ENCODE measurements at regions not wholly inside any gene's neighbourhood (a gene's known extent, or its start where the extent isn't known, plus 50 kb on each side); places are given as distances from the start of the nearest gene placed in this dataset.

DNA sequence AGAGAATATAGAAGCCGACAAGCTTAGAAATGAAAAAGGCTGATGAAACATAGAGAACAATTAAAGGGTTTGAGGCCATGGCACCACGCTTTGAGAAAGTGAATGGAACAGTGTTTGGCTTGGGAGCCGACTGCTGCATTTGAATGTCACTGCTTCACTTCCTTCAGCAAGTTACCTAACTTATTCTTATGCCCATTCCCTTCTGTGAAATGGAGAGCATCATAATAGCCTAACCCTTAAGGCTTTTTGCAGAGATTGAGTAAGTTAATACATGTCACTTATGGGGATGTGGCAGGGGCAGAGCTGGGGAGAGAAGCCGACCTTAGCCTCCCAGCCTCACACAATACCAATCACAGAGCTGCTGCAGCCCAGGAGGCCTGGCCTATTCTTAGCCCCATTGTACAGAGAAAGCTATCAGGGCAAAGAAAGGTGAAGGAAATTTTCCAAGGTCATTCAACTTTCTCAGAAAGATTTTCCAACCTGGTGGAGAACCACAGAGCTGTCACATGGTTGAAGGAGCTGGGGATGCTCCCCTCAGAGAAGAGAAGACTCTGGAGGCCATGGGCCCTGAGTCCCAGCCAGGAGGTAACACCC is 186.0 kb upstream of the GDF10 start:
- H3K9me3 ChIP-seq (ENCODE audit: low read depth), result no peaks in the 10 kb centered on the region

DNA sequence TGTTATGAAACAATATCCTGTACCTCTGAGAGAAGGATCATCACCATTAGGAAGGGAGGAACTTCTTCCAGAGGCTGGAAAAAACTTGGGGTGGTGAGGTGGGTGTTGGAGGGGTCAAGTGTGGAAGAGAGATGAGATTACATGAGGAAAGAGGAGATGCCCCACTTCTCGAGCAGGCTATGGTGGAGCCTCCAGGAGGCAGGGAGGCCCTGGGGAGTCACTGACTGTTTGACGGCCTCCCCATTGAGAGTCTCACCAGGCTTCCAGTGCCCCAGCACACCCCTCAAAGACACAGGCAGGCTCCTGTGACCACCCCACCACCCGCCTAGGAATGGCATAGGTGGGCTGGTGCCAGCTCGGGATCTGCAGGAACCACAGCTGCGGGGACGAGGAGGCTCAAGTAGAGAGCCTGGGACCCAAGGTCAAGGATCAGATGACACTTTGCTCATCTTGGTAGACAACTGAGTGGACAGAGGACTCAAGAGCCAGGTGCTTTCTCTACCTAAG is 185.3 kb upstream of the GDF10 start:
- TF ChIP-seq, protein P1, sequence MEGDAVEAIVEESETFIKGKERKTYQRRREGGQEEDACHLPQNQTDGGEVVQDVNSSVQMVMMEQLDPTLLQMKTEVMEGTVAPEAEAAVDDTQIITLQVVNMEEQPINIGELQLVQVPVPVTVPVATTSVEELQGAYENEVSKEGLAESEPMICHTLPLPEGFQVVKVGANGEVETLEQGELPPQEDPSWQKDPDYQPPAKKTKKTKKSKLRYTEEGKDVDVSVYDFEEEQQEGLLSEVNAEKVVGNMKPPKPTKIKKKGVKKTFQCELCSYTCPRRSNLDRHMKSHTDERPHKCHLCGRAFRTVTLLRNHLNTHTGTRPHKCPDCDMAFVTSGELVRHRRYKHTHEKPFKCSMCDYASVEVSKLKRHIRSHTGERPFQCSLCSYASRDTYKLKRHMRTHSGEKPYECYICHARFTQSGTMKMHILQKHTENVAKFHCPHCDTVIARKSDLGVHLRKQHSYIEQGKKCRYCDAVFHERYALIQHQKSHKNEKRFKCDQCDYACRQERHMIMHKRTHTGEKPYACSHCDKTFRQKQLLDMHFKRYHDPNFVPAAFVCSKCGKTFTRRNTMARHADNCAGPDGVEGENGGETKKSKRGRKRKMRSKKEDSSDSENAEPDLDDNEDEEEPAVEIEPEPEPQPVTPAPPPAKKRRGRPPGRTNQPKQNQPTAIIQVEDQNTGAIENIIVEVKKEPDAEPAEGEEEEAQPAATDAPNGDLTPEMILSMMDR (IDR thresholded peaks at IDR 0.05; ENCODE audit: low read depth, low read length), result no peak
- no peaks in the 10 kb centered on the region for H3K27me3 ChIP-seq
- H3K4me3 ChIP-seq, result no peak overlapping the region
- no peak for DNase-seq (ENCODE audit: low read depth in 1 of 2, low spot score in 1 of 2)
- no peaks in the 10 kb centered on the region for H3K36me3 ChIP-seq
- H3K9me3 ChIP-seq (ENCODE audit: low read depth), result no peaks in the 10 kb centered on the region
- no peaks in the 10 kb centered on the region for H3K4me1 ChIP-seq (ENCODE audit: low read depth)
- no peak overlapping the region for H3K27ac ChIP-seq

More for the DNA sequence above, 186.0 kb upstream of the GDF10 start:
- DNase-seq (ENCODE audit: low read depth in 1 of 2, low spot score in 1 of 2), result no peak
- H3K4me3 ChIP-seq, result no peak overlapping the region
- no peaks in the 10 kb centered on the region for H3K27me3 ChIP-seq
- TF ChIP-seq, protein P1 (IDR thresholded peaks at IDR 0.05; ENCODE audit: low read depth, low read length), result no peak
- no peak overlapping the region for H3K27ac ChIP-seq
- H3K4me1 ChIP-seq (ENCODE audit: low read depth), result no peaks in the 10 kb centered on the region
- no peaks in the 10 kb centered on the region for H3K36me3 ChIP-seq

DNA sequence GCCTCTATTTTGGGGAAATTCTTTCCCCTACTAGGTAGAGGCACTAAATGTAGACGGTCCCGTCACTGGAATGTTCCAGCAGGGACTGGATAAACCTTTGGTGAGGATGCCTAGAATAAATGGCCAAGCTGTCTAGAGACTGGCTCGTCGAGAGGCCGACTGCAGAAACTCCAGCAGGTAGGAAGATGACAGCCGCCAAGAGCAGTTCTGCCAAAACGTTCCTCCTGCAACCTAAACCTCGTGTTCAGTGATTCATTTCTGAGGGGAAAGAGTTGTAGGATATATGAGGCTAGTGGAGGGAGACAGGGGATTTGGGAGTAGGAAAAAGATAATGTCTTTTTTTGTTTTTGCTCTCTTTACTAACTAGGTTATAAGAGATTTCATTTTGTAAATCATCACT is 184.7 kb upstream of the GDF10 start:
- Histone ChIP-seq H3K9me3 (ENCODE audit: low read depth) (no peaks in the 10 kb centered on the region), H3K27ac (no peak overlapping the region), H3K4me1 (ENCODE audit: low read depth) (no peaks in the 10 kb centered on the region), H3K27me3 (no peaks in the 10 kb centered on the region), H3K36me3 (no peaks in the 10 kb centered on the region), H3K4me3 (no peak overlapping the region)
- TF ChIP-seq, protein P1 (IDR thresholded peaks at IDR 0.05; ENCODE audit: low read depth, low read length), result no peak
- DNase-seq (ENCODE audit: low read depth in 1 of 2, low spot score in 1 of 2), result no peak

DNA sequence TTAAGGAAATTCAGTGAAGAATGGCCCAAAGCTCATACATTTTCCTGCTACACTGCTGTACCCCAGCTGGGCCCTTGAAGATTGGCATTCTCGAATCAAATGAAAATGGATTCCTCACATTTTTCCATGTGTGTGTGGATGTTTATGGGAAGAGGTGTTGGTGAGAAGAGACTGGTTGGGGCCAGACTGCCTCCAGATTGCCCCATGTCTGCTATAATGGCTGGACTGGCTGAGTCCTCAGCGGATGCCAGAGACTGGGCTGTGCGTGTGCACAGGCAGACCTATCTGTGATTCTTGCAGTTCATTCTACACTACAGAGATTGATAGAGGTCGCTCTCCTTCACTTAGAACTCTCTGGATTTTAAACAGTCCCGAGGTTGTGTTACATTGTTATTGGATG is 183.6 kb upstream of the GDF10 start:
- no peaks in the 10 kb centered on the region for H3K4me1 ChIP-seq (ENCODE audit: low read depth)
- H3K27me3 ChIP-seq, result no peaks in the 10 kb centered on the region
- H3K9me3 ChIP-seq (ENCODE audit: low read depth), result no peaks in the 10 kb centered on the region
- H3K4me3 ChIP-seq, result no peak overlapping the region
- TF ChIP-seq, protein P1 (IDR thresholded peaks at IDR 0.05; ENCODE audit: low read depth, low read length), result no peak
- H3K27ac ChIP-seq, result no peak overlapping the region
- no peaks in the 10 kb centered on the region for H3K36me3 ChIP-seq
- no peak for DNase-seq (ENCODE audit: low read depth in 1 of 2, low spot score in 1 of 2)

DNA sequence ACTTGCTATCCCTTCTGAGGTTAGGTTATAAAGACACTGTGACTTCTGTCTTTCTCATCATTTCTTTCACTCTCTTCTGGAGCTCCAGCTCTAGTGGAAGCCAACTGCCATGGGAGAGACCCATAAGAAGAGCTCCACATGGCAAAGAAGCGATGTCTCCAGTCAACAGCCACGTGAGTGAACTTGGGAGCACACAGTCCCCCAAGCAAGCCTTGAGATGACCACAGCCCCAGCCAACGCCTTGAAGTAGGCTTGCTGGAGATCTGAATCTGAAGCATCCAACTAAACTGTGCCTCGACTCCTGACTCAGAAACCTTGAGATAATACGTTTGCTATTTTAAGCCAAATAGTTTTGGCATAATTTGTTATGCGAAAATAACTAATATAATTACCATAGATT is 181.7 kb upstream of the GDF10 start:
- TF ChIP-seq, protein P1 (IDR thresholded peaks at IDR 0.05; ENCODE audit: low read depth, low read length), result no peak
- Histone ChIP-seq H3K4me1 (ENCODE audit: low read depth) (no peaks in the 10 kb centered on the region), H3K27ac (no peak overlapping the region), H3K27me3 (no peaks in the 10 kb centered on the region), H3K36me3 (no peaks in the 10 kb centered on the region), H3K9me3 (ENCODE audit: low read depth) (no peaks in the 10 kb centered on the region), H3K4me3 (no peak overlapping the region)
- no peak for DNase-seq (ENCODE audit: low read depth in 1 of 2, low spot score in 1 of 2)
